GM12874 (cell line): ENCODE measurements at regions not wholly inside any gene's neighbourhood (a gene's known extent, or its start where the extent isn't known, plus 50 kb on each side); places are given as distances from the start of the nearest gene placed in this dataset.

ENCODE experiments used
- CTCF ChIP-seq: IDR thresholded peaks from 2 replicates; pipeline ENCODE4 v1.5.1; 2011; ENCODE audit warnings: low read depth, mild to moderate bottlenecking, control low read depth, low read length, moderate library complexity; ENCODE audit not compliant: insufficient read depth

DNA sequence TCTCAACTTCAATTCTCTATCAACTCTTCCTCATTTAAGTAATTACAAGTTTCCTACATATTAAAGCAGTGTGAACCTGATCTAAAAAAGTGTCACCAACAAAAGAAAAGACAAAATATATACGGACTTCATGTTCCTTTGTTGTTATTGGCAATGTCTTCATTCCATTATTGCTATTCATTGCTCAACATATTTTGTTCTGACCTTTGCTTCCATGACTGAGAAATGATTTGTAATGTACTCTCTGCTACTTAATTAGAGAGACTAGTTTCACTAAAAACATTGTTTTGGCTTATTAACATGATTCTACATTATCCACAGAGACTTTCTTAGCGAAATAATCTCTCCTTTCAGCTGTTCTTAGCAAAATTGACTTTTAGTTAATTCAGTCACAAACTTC lies 657.2 kb upstream of the ROBO1 start:
- TF ChIP-seq CTCF, result no peak

DNA sequence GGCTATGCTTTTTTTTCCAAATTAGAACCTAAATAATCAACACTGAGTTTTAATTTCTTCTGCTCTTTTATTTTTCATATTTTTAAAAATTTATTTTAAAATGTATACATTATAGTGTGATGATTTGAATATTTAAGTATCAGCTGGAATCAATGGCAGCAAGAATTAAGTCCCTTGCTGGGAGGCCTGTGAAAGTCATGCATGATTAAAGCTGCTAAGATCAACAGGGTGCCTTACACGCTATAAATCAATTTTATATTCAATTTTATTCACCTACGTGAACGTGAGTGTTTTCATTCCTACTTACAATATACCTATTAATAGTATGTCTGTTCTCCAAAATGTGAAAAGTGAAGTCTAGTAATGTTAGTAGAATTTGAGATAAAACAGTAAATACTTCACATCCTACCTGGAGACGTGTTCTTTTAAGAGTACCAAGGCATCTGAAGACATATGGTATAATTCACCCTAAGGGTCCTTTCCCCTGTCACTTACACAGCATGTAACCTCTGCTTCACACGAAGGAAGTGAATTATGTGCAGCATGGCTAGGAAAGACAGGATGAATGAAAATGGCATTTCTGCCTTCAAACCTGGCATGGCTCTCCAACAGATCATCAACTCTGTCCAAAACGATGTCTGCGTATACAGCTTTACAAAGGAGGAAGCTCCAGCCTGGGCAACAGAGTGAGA lies 640.4 kb upstream of the ROBO1 start:
- TF ChIP-seq CTCF, result no peak

DNA sequence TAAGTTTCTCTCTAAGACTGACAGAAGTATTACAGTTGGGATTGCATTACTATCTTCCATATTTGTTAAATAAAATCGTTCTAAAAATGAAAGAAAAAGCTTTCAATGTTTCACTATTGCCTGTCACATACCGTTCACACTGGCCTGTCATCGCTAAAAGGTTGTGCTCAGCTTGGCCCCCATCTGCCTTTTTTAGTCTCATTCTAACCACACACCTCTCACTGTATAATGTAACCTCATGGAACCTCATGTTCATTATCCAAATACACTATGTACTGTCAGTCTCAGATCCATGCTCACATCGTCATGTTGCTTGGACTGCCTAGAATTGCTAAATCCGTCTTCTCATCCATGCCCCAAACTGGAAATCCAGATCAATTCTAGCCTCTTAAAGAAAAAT lies 637.8 kb upstream of the ROBO1 start:
- no peak for TF ChIP-seq CTCF

DNA sequence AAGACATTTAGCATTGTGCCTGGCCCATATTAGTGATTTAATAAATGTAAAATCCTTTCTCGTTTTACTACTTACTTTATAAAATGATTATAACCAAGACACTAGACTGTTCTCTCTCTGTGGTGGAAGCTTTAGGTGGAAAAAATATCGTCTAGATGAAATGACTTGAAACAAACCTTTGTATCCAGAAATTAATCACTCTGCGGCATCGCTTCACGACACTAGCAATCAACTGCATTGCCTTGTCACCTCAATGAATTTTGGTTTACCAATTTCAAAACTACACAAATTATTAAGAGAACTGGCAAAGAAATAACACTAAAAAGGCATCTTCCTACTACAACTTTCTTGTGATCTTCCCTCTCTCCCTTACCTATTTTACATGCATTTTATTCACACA lies 627.2 kb upstream of the ROBO1 start:
- no peak for TF ChIP-seq CTCF

- no peak for TF ChIP-seq CTCF
Measured at GRCh38 chr3:80391573-80391972, 623.8 kb upstream of the ROBO1 start.

DNA sequence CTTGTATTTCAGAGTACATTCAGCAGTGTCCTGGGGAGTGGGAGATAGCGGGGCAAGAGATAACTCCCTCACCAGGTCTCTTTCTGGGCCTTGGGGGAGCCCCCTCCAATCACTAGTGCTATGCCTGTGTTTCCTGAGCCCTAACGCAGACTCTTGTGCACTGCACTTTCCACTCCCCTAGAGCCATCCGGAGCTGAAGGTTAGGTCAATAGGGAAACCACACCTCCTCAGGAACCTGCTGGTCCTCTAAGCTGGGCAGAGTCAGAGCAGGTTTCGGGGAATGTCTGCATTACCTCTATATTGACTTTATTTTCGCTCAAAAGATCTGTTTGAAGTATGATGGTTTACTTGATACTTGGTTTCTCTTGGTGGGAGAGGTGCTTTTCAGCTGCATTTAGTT lies 617.0 kb upstream of the ROBO1 start:
- no peak for TF ChIP-seq CTCF

GRCh38 chr3:80374423-80374822 lies 606.6 kb upstream of the ROBO1 start:
- no peak for TF ChIP-seq CTCF
